ENCODE measurements at regions not wholly inside any gene's neighbourhood (a gene's known extent, or its start where the extent isn't known, plus 50 kb on each side); places are given as distances from the start of the nearest gene placed in this dataset.

- POLR2A ChIA-PET, result no interaction called here
- no peak for ATAC-seq
- no peak for DNase-seq
- Mint-ChIP-seq H3K4me1 (no peaks in the 10 kb centered on the region), H3K4me3 (no peak overlapping the region), H3K9me3 (peaks cover 0 to 10% (median 2%) of the 10 kb centered on the region in 9 donors), H3K27ac (no peak overlapping the region), H3K27me3 (no peaks in the 10 kb centered on the region), H3K36me3 (no peaks in the 10 kb centered on the region)
Observed at GRCh38 chr5:8770431-8770830, 775.4 kb downstream of the SEMA5A start.

DNA sequence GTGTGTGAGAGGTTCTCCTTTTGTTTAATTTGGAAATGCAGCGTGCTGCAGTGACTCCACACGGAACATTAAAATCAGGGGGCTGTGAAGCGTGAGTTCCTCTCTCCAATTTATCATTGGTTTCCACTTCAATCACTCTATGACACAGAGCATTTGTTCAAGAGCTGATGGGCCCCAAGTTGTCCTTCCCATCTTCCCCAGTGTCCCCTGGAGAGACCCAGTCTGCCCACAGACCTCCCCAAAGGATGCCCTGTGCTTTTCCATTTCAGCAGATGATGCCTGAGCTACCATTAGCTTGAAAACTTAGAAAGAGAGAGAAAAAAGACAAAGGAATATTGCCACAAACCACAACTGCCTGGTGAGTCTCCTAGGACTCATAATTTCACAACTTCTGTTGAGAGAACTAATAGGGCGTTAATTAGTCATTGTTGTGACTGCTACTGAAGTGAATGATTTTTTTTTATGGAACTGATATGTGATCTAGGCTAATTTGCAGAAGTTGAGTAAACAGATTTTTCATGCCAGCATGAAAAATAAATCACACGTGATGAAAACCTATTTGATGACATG lies 772.7 kb downstream of the SEMA5A start:
- Mint-ChIP-seq H3K9me3 (peaks cover 0 to 17% (median 0%) of the 10 kb centered on the region in 9 donors), H3K36me3 (no peaks in the 10 kb centered on the region), H3K27ac (no peak overlapping the region), H3K27me3 (no peaks in the 10 kb centered on the region), H3K4me1 (no peaks in the 10 kb centered on the region), H3K4me3 (no peak overlapping the region)
- ATAC-seq, result no peak
- DNase-seq, result no peak
- POLR2A ChIA-PET, result no interaction called here

DNA sequence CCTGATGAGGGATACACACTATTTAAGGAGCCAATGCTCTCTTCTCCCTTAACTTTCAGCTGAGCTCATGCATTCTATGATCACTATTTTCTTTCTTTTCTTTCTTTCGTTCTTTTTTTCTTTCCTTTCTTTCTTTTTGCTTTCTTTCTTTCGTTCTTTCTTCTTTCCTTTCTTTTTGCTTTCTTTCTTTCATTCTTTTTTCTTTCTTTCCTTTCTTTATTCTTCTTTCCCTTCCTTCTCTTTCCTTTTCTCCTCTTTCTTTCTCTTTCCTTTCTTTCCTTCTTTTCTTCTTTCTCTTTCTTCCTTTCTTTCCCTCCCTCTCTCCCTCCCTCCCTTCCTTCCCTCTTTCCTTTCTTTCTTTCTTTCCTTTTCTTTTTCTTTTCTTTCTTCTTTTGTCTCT lies 761.2 kb downstream of the SEMA5A start:
- DNase-seq, result no peak
- ATAC-seq, result no peak
- H3K4me1 Mint-ChIP-seq, result no peaks in the 10 kb centered on the region

DNA sequence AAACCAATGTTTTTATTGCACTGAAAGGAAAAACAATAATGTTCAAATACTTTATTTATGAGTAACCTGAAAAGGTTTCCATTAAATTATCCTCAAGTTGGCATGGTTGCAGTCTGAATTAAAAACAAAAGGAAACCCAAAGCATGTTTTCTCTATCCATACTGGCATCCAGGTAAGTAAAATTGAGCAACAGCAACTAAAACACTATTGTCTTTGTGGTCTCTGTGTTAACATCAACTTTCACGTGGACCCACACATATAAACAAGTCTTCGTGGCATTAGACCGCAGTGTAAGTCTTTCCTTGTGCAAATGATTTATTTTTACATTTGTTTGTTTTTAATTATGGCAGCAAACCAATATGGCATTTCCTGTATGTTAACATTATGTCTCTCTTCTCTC lies 757.6 kb downstream of the SEMA5A start:
- no peaks in the 10 kb centered on the region for H3K36me3 Mint-ChIP-seq
- no peaks in the 10 kb centered on the region for H3K4me1 Mint-ChIP-seq
- no peaks in the 10 kb centered on the region for H3K27me3 Mint-ChIP-seq
- no peak overlapping the region for H3K4me3 Mint-ChIP-seq
- no peak overlapping the region for H3K27ac Mint-ChIP-seq
- H3K9me3 Mint-ChIP-seq, result peaks cover 3 to 40% (median 12%) of the 10 kb centered on the region in 9 donors
- POLR2A ChIA-PET, result no interaction called here
- DNase-seq, result no peak
- no peak for ATAC-seq

More for the DNA sequence above, 761.2 kb downstream of the SEMA5A start:
- Mint-ChIP-seq H3K27ac (no peak overlapping the region), H3K36me3 (no peaks in the 10 kb centered on the region), H3K9me3 (peaks cover 0 to 34% (median 12%) of the 10 kb centered on the region in 9 donors), H3K27me3 (no peaks in the 10 kb centered on the region), H3K4me3 (no peak overlapping the region)
- POLR2A ChIA-PET, result no interaction called here

GRCh38 chr5:8805653-8806052 lies 740.2 kb downstream of the SEMA5A start:
- no peaks in the 10 kb centered on the region for H3K4me1 Mint-ChIP-seq

GRCh38 chr5:8807636-8808035 lies 738.2 kb downstream of the SEMA5A start:
- Mint-ChIP-seq H3K4me3 (no peak overlapping the region), H3K27me3 (no peaks in the 10 kb centered on the region), H3K9me3 (peaks cover 11 to 43% (median 20%) of the 10 kb centered on the region in 9 donors), H3K27ac (no peak overlapping the region), H3K4me1 (no peaks in the 10 kb centered on the region), H3K36me3 (peaks cover 0 to 15% (median 0%) of the 10 kb centered on the region in 3 donors)
- POLR2A ChIA-PET, result no interaction called here
- ATAC-seq (no peak), DNase-seq (no peak)

More at GRCh38 chr5:8805653-8806052, 740.2 kb downstream of the SEMA5A start:
- H3K27me3 Mint-ChIP-seq, result no peaks in the 10 kb centered on the region
- ATAC-seq (no peak), DNase-seq (no peak)
- H3K36me3 Mint-ChIP-seq, result peaks cover 0 to 21% (median 0%) of the 10 kb centered on the region in 3 donors
- POLR2A ChIA-PET, result no interaction called here
- peaks cover 6 to 55% (median 33%) of the 10 kb centered on the region in 9 donors for H3K9me3 Mint-ChIP-seq
- H3K4me3 Mint-ChIP-seq, result no peak overlapping the region
- H3K27ac Mint-ChIP-seq, result no peak overlapping the region

DNA sequence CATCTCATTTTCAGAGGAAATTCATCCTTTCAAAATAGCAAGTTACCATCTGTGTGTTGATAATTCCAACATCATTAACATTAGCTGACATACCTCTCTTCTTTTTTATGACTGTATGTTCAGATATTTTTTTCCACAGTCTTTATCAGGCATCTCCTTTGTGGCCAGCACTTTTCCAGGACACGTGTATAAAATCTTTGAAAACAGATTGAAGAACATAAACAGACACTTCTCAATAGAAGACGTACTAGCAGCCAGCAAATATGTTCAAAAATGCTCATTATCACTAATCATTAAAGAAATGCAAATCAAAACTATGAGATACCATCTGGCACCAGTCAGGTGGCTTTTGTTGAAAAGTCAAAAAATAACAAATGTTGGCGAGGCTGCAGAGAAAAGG lies 734.3 kb downstream of the SEMA5A start:
- H3K27ac Mint-ChIP-seq, result no peak overlapping the region
- H3K9me3 Mint-ChIP-seq, result peaks cover 8 to 48% (median 18%) of the 10 kb centered on the region in 9 donors
- peaks cover 0 to 6% (median 0%) of the 10 kb centered on the region in 3 donors for H3K36me3 Mint-ChIP-seq
- no peaks in the 10 kb centered on the region for H3K27me3 Mint-ChIP-seq
- DNase-seq (no peak), ATAC-seq (no peak)
- no peak overlapping the region for H3K4me3 Mint-ChIP-seq
- POLR2A ChIA-PET, result no interaction called here
- no peaks in the 10 kb centered on the region for H3K4me1 Mint-ChIP-seq

DNA sequence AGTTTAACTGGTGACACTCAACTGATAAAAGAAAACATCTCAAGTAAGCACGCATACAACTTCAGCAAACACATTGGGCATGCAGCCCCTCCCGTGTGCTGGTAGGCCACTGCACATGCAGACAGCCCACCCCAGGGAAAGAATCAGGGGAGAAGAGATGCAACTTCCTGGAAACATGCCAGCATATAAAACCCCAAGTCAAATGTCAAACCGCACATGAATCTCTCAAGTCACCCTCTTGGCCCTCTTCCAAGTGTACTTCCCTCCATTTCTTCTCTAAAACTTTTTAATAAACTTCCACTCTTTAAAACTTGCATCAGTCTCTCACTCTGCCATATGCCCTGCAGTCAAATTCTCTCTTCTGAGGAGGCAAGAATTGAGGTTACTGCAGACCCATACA lies 732.7 kb downstream of the SEMA5A start:
- Mint-ChIP-seq H3K36me3 (peaks cover 0 to 6% (median 0%) of the 10 kb centered on the region in 3 donors), H3K27me3 (no peaks in the 10 kb centered on the region), H3K4me3 (no peak overlapping the region), H3K27ac (no peak overlapping the region), H3K9me3 (peaks cover 5 to 43% (median 19%) of the 10 kb centered on the region in 9 donors), H3K4me1 (no peaks in the 10 kb centered on the region)
- DNase-seq (no peak), ATAC-seq (no peak)
- POLR2A ChIA-PET, result no interaction called here

- Mint-ChIP-seq H3K4me1 (no peaks in the 10 kb centered on the region), H3K27me3 (no peaks in the 10 kb centered on the region), H3K27ac (no peak overlapping the region), H3K36me3 (peaks cover 0 to 6% (median 0%) of the 10 kb centered on the region in 3 donors), H3K9me3 (peaks cover 5 to 46% (median 19%) of the 10 kb centered on the region in 9 donors), H3K4me3 (no peak overlapping the region)
- DNase-seq (no peak), ATAC-seq (no peak)
- POLR2A ChIA-PET, result no interaction called here
Observed at GRCh38 chr5:8814105-8814504, 731.8 kb downstream of the SEMA5A start.

DNA sequence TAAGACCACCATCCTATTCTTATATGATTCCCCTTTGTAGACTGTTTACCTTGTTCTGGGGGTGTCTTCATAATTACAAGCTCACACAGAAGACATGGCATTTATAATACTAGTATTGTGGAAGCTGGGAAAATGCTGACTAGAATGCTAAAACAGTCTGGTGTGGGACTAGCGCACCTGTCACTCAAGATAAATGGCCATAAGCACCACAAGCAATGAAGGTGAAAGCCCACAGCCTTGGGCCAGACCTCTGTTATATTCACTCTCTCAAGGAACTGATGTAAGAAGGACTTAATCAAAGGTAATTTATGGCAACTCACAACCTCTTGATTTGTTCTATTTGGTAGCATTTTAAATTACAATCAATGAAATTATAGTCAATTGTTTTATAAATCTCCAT lies 721.5 kb downstream of the SEMA5A start:
- no peak for DNase-seq
- Mint-ChIP-seq H3K36me3 (no peaks in the 10 kb centered on the region), H3K4me1 (no peaks in the 10 kb centered on the region), H3K27me3 (peaks cover 0 to 5% (median 0%) of the 10 kb centered on the region in 5 donors), H3K9me3 (peaks cover 0 to 25% (median 6%) of the 10 kb centered on the region in 9 donors), H3K27ac (no peak overlapping the region), H3K4me3 (no peak overlapping the region)
- POLR2A ChIA-PET, result no interaction called here
- ATAC-seq, result no peak

GRCh38 chr5:8825139-8825757 lies 720.6 kb downstream of the SEMA5A start:
- ATAC-seq (no peak), DNase-seq (no peak)
- Mint-ChIP-seq H3K4me3 (no peak overlapping the region), H3K27me3 (peaks cover 0 to 5% (median 0%) of the 10 kb centered on the region in 5 donors), H3K36me3 (no peaks in the 10 kb centered on the region), H3K27ac (no peak overlapping the region), H3K9me3 (peaks cover 0 to 16% (median 6%) of the 10 kb centered on the region in 9 donors), H3K4me1 (no peaks in the 10 kb centered on the region)
- POLR2A ChIA-PET, result no interaction called here

DNA sequence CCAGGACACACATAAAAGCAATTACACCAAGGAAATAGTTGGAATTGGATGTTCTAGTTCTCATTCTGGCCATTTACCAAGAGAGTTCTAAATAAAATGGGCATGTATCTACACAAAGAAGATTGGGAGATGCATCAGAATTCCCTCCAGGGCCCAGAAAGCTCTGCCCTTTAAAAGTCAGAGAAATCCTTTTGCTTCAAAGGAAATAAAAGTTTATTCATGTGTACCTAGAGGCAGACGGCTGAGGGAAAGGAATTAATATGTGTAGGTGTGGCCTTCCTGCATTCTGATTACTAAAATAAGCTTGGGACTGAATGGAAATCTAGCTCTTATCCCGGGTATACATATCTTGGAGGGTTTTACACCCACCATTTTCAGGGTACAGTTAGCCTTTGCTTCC lies 719.4 kb downstream of the SEMA5A start:
- H3K27ac Mint-ChIP-seq, result no peak overlapping the region
- no peaks in the 10 kb centered on the region for H3K4me1 Mint-ChIP-seq
- POLR2A ChIA-PET, result no interaction called here
- ATAC-seq (no peak), DNase-seq (no peak)
- no peaks in the 10 kb centered on the region for H3K36me3 Mint-ChIP-seq
- peaks cover 0 to 5% (median 0%) of the 10 kb centered on the region in 5 donors for H3K27me3 Mint-ChIP-seq
- H3K9me3 Mint-ChIP-seq, result peaks cover 0 to 16% (median 3%) of the 10 kb centered on the region in 9 donors
- no peak overlapping the region for H3K4me3 Mint-ChIP-seq

GRCh38 chr5:8827696-8828095 lies 718.2 kb downstream of the SEMA5A start:
- Mint-ChIP-seq H3K27ac (no peak overlapping the region), H3K36me3 (no peaks in the 10 kb centered on the region), H3K27me3 (peaks cover 0 to 5% (median 0%) of the 10 kb centered on the region in 5 donors), H3K9me3 (peaks cover 0 to 11% (median 0%) of the 10 kb centered on the region in 9 donors), H3K4me1 (no peaks in the 10 kb centered on the region), H3K4me3 (no peak overlapping the region)
- DNase-seq, result no peak
- POLR2A ChIA-PET, result no interaction called here
- ATAC-seq, result no peak

Data from naive thymus-derived CD8-positive, alpha-beta T cell (primary cell).